Fibroblast of lung (primary cell): ENCODE measurements at regions not wholly inside any gene's neighbourhood (a gene's known extent, or its start where the extent isn't known, plus 50 kb on each side); places are given as distances from the start of the nearest gene placed in this dataset.

Experiments used
- DNase-seq, 2 donors: peaks; one replicate each; pipeline versions ENCODE4 v3.0.0 to v3.0.0-alpha.2; 2010; ENCODE audit warnings: low read depth in 2 of 2
- H2AFZ ChIP-seq: 2 replicates; pipeline ENCODE4 v1.5.1; 2012; ENCODE audit warnings: low read length, control low read depth, inconsistent platforms
- H3K27ac ChIP-seq: 2 replicates; pipeline ENCODE4 v1.5.1; 2011; ENCODE audit warnings: low read length, control low read depth; ENCODE audit not compliant: insufficient read depth
- H3K27me3 ChIP-seq: 2 replicates; pipeline ENCODE4 v1.5.1; 2011; ENCODE audit warnings: mild to moderate bottlenecking, low read length; ENCODE audit not compliant: control insufficient read depth, insufficient read depth
- H3K36me3 ChIP-seq: 2 replicates; pipeline ENCODE4 v1.5.1; 2011; ENCODE audit warnings: low read length; ENCODE audit not compliant: control insufficient read depth, insufficient read depth
- H3K4me1 ChIP-seq: 2 replicates; pipeline ENCODE4 v1.5.1; 2011; ENCODE audit warnings: low read length; ENCODE audit not compliant: control insufficient read depth, insufficient read depth; ENCODE audit errors: extremely low read depth
- H3K4me2 ChIP-seq: 2 replicates; pipeline ENCODE4 v1.5.1; 2011; ENCODE audit warnings: low read length, control low read depth; ENCODE audit not compliant: insufficient read depth; ENCODE audit errors: extremely low read depth
- H3K4me3 ChIP-seq, 4 experiments: fragments of 200-600 bp in 1 of 4; sonication (generic) in 1 of 4; replicated peaks in 1 of 4; 2 replicates each; pipeline ENCODE4 v1.5.1; 2011 to 2016; ENCODE audit warnings: low read length in 4 of 4, low read depth in 3 of 4, mild to moderate bottlenecking in 3 of 4, control low read depth in 2 of 4, inconsistent platforms in 1 of 4, mixed read lengths in 1 of 4; ENCODE audit not compliant: insufficient read depth in 1 of 4; ENCODE audit errors: control extremely low read depth in 1 of 4
- H3K79me2 ChIP-seq: 2 replicates; pipeline ENCODE4 v1.5.1; 2012; ENCODE audit warnings: mild to moderate bottlenecking, low read length, inconsistent platforms; ENCODE audit not compliant: control insufficient read depth, insufficient read depth
- H3K9ac ChIP-seq: 2 replicates; pipeline ENCODE4 v1.5.1; 2011; ENCODE audit warnings: mild to moderate bottlenecking, low read length, control low read depth; ENCODE audit not compliant: insufficient read depth
- H3K9me3 ChIP-seq: 2 replicates; pipeline ENCODE4 v1.5.1; 2012; ENCODE audit warnings: low read depth, low read length; ENCODE audit not compliant: control insufficient read depth, insufficient read depth
- H4K20me1 ChIP-seq: 2 replicates; pipeline ENCODE4 v1.5.1; 2011; ENCODE audit warnings: low read length; ENCODE audit not compliant: control insufficient read depth, insufficient read depth; ENCODE audit errors: extremely low read depth
- EZH2 ChIP-seq: IDR thresholded peaks from 2 replicates; pipeline ENCODE4 v1.5.1; 2012; ENCODE audit warnings: low read length, control low read depth, mild to moderate bottlenecking; ENCODE audit errors: missing control alignments
- TF ChIP-seq, protein P1 (sequence below), 2 donors: IDR thresholded peaks in 1 of 2; conservative IDR thresholded peaks in 1 of 2; 1 replicate in 1 of 2; 2 replicates in 1 of 2; pipeline ENCODE4 v1.5.1; 2011 to 2012; ENCODE audit warnings: low read length in 2 of 2, control low read depth in 1 of 2, inconsistent platforms in 1 of 2, low read depth in 1 of 2, mild to moderate bottlenecking in 1 of 2

GRCh38 chr6:19892260-19892659 lies 55.1 kb downstream of the ID4 start:
- Histone ChIP-seq H3K9ac (no peak overlapping the region), H3K27me3 (no peaks in the 10 kb centered on the region), H2AFZ (no peak overlapping the region), H3K36me3 (no peaks in the 10 kb centered on the region), H3K79me2 (no peaks in the 10 kb centered on the region), H3K4me3 (no peak overlapping the region), H3K27ac (no peak overlapping the region), H3K4me2 (no peak overlapping the region), H3K9me3 (no peaks in the 10 kb centered on the region), H3K4me1 (no peaks in the 10 kb centered on the region), H4K20me1 (no peaks in the 10 kb centered on the region)
- TF ChIP-seq, protein P1, sequence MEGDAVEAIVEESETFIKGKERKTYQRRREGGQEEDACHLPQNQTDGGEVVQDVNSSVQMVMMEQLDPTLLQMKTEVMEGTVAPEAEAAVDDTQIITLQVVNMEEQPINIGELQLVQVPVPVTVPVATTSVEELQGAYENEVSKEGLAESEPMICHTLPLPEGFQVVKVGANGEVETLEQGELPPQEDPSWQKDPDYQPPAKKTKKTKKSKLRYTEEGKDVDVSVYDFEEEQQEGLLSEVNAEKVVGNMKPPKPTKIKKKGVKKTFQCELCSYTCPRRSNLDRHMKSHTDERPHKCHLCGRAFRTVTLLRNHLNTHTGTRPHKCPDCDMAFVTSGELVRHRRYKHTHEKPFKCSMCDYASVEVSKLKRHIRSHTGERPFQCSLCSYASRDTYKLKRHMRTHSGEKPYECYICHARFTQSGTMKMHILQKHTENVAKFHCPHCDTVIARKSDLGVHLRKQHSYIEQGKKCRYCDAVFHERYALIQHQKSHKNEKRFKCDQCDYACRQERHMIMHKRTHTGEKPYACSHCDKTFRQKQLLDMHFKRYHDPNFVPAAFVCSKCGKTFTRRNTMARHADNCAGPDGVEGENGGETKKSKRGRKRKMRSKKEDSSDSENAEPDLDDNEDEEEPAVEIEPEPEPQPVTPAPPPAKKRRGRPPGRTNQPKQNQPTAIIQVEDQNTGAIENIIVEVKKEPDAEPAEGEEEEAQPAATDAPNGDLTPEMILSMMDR (conservative IDR thresholded peaks at IDR 0.05 in 1 of 2, IDR thresholded peaks at IDR 0.05 in 1 of 2; ENCODE audit: low read depth in 1 of 2, low read length in 2 of 2): no peak
- no peak for TF ChIP-seq EZH2
- no peak for DNase-seq

DNA sequence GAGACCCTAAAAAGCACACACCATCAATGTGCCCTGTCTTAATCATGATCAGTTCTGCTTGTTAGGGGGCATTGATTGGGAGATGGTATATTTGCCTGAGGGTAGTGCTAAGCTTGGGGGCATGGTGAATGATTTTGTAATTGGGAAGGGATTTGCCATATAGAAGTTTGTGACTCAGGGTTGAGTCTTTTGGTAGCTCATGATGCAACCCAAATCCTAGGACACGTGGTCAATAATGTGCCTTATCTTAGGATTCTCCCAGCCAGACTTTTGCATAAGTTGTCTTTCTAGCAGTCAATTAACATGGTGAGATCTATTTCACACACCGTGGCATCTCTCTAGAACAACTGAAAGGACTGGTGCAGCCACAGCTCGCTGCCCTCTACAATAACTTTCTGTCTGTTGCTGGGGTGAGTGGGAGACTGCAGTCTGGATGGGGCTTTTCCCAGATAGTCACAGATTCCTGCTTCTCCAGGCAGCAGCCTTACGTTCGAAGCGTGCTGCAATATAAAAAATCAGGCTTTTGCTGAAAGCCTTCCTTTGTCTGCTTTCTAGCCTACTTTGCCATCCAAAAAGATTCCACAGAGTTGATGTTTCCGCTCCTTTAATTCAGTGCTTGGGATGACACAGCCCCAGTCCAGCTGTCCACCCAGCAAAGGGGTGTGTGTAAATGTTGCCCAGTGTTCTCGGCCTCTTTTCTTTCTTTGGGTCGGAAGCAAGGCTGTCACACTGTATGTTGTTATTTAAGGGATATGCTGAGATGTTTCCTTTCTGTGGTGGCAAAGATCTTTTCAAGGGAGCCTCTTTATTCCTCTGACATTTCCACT lies 58.9 kb downstream of the ID4 start:
- no peaks in the 10 kb centered on the region for H3K79me2 ChIP-seq
- no peak overlapping the region for H3K4me2 ChIP-seq
- no peaks in the 10 kb centered on the region for H4K20me1 ChIP-seq
- no peaks in the 10 kb centered on the region for H3K4me1 ChIP-seq
- no peak for DNase-seq
- H2AFZ ChIP-seq: no peak overlapping the region
- TF ChIP-seq, protein P1 (conservative IDR thresholded peaks at IDR 0.05 in 1 of 2, IDR thresholded peaks at IDR 0.05 in 1 of 2; ENCODE audit: low read depth in 1 of 2, low read length in 2 of 2): no peak
- no peak for TF ChIP-seq EZH2
- H3K36me3 ChIP-seq: no peaks in the 10 kb centered on the region
- H3K27me3 ChIP-seq: no peaks in the 10 kb centered on the region
- H3K9me3 ChIP-seq: no peaks in the 10 kb centered on the region
- H3K27ac ChIP-seq: no peak overlapping the region
- H3K4me3 ChIP-seq: no peak overlapping the region
- H3K9ac ChIP-seq: no peak overlapping the region

- Histone ChIP-seq H3K9ac (no peak overlapping the region), H2AFZ (no peak overlapping the region), H3K79me2 (no peaks in the 10 kb centered on the region), H3K27ac (no peak overlapping the region), H3K4me3 (no peak overlapping the region), H3K4me1 (no peaks in the 10 kb centered on the region), H3K9me3 (no peaks in the 10 kb centered on the region), H3K4me2 (no peak overlapping the region), H3K27me3 (no peaks in the 10 kb centered on the region), H3K36me3 (no peaks in the 10 kb centered on the region), H4K20me1 (no peaks in the 10 kb centered on the region)
- TF ChIP-seq, protein P1 (conservative IDR thresholded peaks at IDR 0.05 in 1 of 2, IDR thresholded peaks at IDR 0.05 in 1 of 2; ENCODE audit: low read depth in 1 of 2, low read length in 2 of 2): no peak
- DNase-seq: no peak
These were observed 59.5 kb downstream of the ID4 start for GRCh38 chr6:19896693-19897010.
